Smooth muscle cell (in vitro differentiated cells): ENCODE measurements at regions not wholly inside any gene's neighbourhood (a gene's known extent, or its start where the extent isn't known, plus 50 kb on each side); places are given as distances from the start of the nearest gene placed in this dataset.

Experiments
- DNase-seq: peaks from one replicate; lab custom pipeline; 2025; ENCODE audit not compliant: unreplicated experiment; lab: John Stamatoyannopoulos, UW
- H2AFZ ChIP-seq: fragments of 200-600 bp; sonication (generic); 2 replicates; pipeline ENCODE4 v1.6.0; 2016; ENCODE audit warnings: antibody characterized with exemption, low read depth, mild to moderate bottlenecking
- H3F3A ChIP-seq: fragments of 200-600 bp; sonication (generic); 2 replicates; pipeline ENCODE4 v1.6.0; 2017; ENCODE audit warnings: antibody characterized with exemption, low read depth
- H3K27ac ChIP-seq: fragments of 200-600 bp; sonication (generic); 2 replicates; pipeline ENCODE4 v1.5.1; 2016; ENCODE audit warnings: low read depth, mild to moderate bottlenecking
- H3K27me3 ChIP-seq: fragments of 200-600 bp; sonication (generic); 2 replicates; pipeline ENCODE4 v1.6.1; 2016; ENCODE audit warnings: low read depth, mild to moderate bottlenecking
- H3K36me3 ChIP-seq: fragments of 200-600 bp; sonication (generic); 2 replicates; pipeline ENCODE4 v1.5.1; 2016; ENCODE audit warnings: low read depth
- H3K4me1 ChIP-seq: fragments of 200-600 bp; sonication (generic); 2 replicates; pipeline ENCODE4 v1.5.1; 2016; ENCODE audit warnings: low read depth
- H3K4me2 ChIP-seq: fragments of 200-600 bp; sonication (generic); 2 replicates; pipeline ENCODE4 v1.6.0; 2016; ENCODE audit warnings: mild to moderate bottlenecking
- H3K4me3 ChIP-seq: fragments of 200-600 bp; sonication (generic); 2 replicates; pipeline ENCODE4 v1.5.1; 2016; ENCODE audit warnings: mild to moderate bottlenecking
- H3K79me2 ChIP-seq: fragments of 200-600 bp; sonication (generic); 2 replicates; pipeline ENCODE4 v1.6.0; 2016; ENCODE audit warnings: low read depth, mild to moderate bottlenecking
- H3K9ac ChIP-seq: fragments of 200-600 bp; sonication (generic); 2 replicates; pipeline ENCODE4 v1.6.0; 2016; ENCODE audit warnings: low read depth
- H3K9me3 ChIP-seq: fragments of 200-600 bp; sonication (generic); replicated peaks from 2 replicates; pipeline ENCODE4 v1.5.1; 2016; ENCODE audit warnings: low read depth
- H4K20me1 ChIP-seq: fragments of 200-600 bp; sonication (generic); 2 replicates; pipeline ENCODE4 v1.6.0; 2016; ENCODE audit warnings: low read depth
- CTCF ChIP-seq: fragments of 200-600 bp; sonication (generic); IDR thresholded peaks from 2 replicates; pipeline ENCODE4 v1.5.1; 2017; ENCODE audit warnings: borderline replicate concordance, mild to moderate bottlenecking, antibody characterized with exemption; ENCODE audit not compliant: insufficient read depth, poor library complexity, severe bottlenecking
- WGBS: methylation state at CpG from one replicate; pipeline ENCODE4 v1.1.7; 2016; ENCODE audit warnings: low lambda C conversion rate; 5-methylcytosine and 5-hydroxymethylcytosine counted together

DNA sequence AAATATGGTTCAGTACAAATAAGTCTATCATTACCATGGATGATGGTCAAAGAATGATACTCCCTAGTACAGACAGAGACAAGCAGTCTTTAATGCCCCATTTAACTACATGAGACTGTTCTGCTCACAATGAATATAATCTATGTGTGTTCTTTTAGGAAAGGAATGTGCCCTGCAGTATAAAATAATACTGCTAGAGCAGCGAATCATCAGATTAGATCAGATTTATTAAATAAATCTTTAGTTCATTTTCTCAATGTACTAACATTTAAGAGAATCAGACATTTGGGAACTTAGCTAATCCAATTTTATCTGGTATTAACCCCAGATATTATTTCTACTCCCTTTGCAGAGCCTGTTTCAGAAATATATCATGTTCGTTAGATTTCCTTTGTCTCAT, 272.0 kb upstream of the GCFC2 start:
- Histone ChIP-seq H3K9me3 (no peaks in the 10 kb centered on the region), H3K79me2 (no peaks in the 10 kb centered on the region), H3F3A (no peaks in the 10 kb centered on the region), H3K4me2 (no peak overlapping the region), H3K4me1 (no peaks in the 10 kb centered on the region), H3K36me3 (no peaks in the 10 kb centered on the region), H3K4me3 (no peak overlapping the region), H4K20me1 (no peaks in the 10 kb centered on the region), H3K27ac (no peak overlapping the region), H3K27me3 (no peaks in the 10 kb centered on the region), H2AFZ (no peak overlapping the region), H3K9ac (no peak overlapping the region)
- WGBS = 84% methylated on average over 2 of the region's 2 CpGs
- DNase-seq = no peak
- no peak for TF ChIP-seq CTCF

- H3K27ac ChIP-seq = no peak overlapping the region
- H3K36me3 ChIP-seq = no peaks in the 10 kb centered on the region
- H3K79me2 ChIP-seq = no peaks in the 10 kb centered on the region
- no peaks in the 10 kb centered on the region for H3K4me1 ChIP-seq
- H3F3A ChIP-seq = no peaks in the 10 kb centered on the region
- no peak overlapping the region for H3K4me3 ChIP-seq
- H3K9ac ChIP-seq = no peak overlapping the region
- no peaks in the 10 kb centered on the region for H3K27me3 ChIP-seq
- no peak overlapping the region for H2AFZ ChIP-seq
- H3K4me2 ChIP-seq = no peak overlapping the region
- WGBS = 73% methylated on average over 2 of the region's 2 CpGs
- H3K9me3 ChIP-seq = no peaks in the 10 kb centered on the region
- DNase-seq = no peak
- H4K20me1 ChIP-seq = no peaks in the 10 kb centered on the region
- no peak for TF ChIP-seq CTCF
Measured at GRCh38 chr2:75964646-75965045, 253.9 kb upstream of the GCFC2 start.

DNA sequence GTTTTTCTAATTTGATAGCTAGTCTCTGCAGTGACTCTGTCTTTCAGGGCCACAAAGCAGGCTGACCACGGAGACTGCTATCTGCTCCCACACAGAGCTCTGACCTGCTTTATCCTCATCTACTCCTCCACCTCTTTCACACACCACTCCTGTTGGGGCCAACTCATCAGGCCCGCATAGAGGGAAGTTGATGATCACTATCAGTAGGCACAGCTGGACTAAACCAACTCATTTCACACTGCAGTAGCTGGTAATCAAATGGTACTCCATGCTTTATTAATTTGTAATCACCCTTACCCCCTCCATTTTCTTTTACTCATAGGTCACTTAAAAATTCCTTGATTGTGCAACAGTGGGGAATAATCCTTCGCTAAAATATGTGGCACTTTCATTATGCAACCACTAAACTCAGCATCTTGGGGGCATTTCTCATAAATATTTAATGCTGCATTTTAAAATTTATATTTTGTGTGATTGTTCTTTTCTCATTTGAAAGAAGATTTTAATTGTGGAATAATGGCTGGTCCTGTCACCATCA, 249.8 kb upstream of the GCFC2 start:
- no peak overlapping the region for H3K9ac ChIP-seq
- no peak overlapping the region for H3K4me2 ChIP-seq
- H3K4me3 ChIP-seq = no peak overlapping the region

More for the DNA sequence above, 249.8 kb upstream of the GCFC2 start:
- no peaks in the 10 kb centered on the region for H3K27me3 ChIP-seq
- no peak overlapping the region for H3K27ac ChIP-seq
- WGBS = 75% methylated on average over 3 of the region's 3 CpGs
- H2AFZ ChIP-seq = no peak overlapping the region
- no peaks in the 10 kb centered on the region for H3K36me3 ChIP-seq
- no peaks in the 10 kb centered on the region for H3F3A ChIP-seq
- no peaks in the 10 kb centered on the region for H4K20me1 ChIP-seq
- DNase-seq = no peak
- no peaks in the 10 kb centered on the region for H3K79me2 ChIP-seq
- no peaks in the 10 kb centered on the region for H3K9me3 ChIP-seq
- peaks cover 5% of the 10 kb centered on the region for H3K4me1 ChIP-seq
- no peak for TF ChIP-seq CTCF
